ENCODE measurements at regions not wholly inside any gene's neighbourhood (a gene's known extent, or its start where the extent isn't known, plus 50 kb on each side); places are given as distances from the start of the nearest gene placed in this dataset.
"Not testable (repeated sequence)": the region's sequence is repeated elsewhere in the genome, so short reads cannot be mapped to it uniquely, and the experiment has no call there.

GRCh38 chr2:118613737-118614136, 233.7 kb downstream of the EN1 start:
- DNase-seq (ENCODE audit: low read depth in 2 of 2) = no peak

- no peak for DNase-seq (ENCODE audit: low read depth in 2 of 2)
These were observed 235.8 kb downstream of the EN1 start for GRCh38 chr2:118611691-118612090.

- no peak for DNase-seq (ENCODE audit: low read depth in 2 of 2)
These were observed 238.3 kb downstream of the EN1 start for GRCh38 chr2:118609138-118609537.

- DNase-seq (ENCODE audit: low read depth in 2 of 2) = no peak
These were observed 239.8 kb downstream of the EN1 start for GRCh38 chr2:118607641-118608040.

GRCh38 chr2:118604811-118605210, 242.6 kb downstream of the EN1 start:
- no peak for DNase-seq (ENCODE audit: low read depth in 2 of 2)

- DNase-seq (ENCODE audit: low read depth in 2 of 2) = no peak
These were observed 243.1 kb downstream of the EN1 start for GRCh38 chr2:118604371-118604770.

GRCh38 chr2:118599141-118599540, 248.3 kb downstream of the EN1 start:
- DNase-seq (ENCODE audit: low read depth in 2 of 2) = no peak

- no peak for DNase-seq (ENCODE audit: low read depth in 2 of 2)
These were observed 250.8 kb downstream of the EN1 start for GRCh38 chr2:118596620-118597019.

GRCh38 chr2:118593257-118593656, 254.2 kb downstream of the EN1 start:
- no peak for DNase-seq (ENCODE audit: low read depth in 2 of 2)

GRCh38 chr2:118591223-118591622, 256.2 kb downstream of the EN1 start:
- DNase-seq (ENCODE audit: low read depth in 2 of 2) = no peak

GRCh38 chr2:118589721-118590120, 257.7 kb downstream of the EN1 start:
- DNase-seq (ENCODE audit: low read depth in 2 of 2) = no peak

- no peak for DNase-seq (ENCODE audit: low read depth in 2 of 2)
These were observed 258.6 kb downstream of the EN1 start for GRCh38 chr2:118588850-118589249.

- no peak for DNase-seq (ENCODE audit: low read depth in 2 of 2)
These were observed 261.1 kb downstream of the EN1 start for GRCh38 chr2:118586312-118586711.

GRCh38 chr2:118584877-118585276, 262.6 kb downstream of the EN1 start:
- DNase-seq (ENCODE audit: low read depth in 2 of 2) = no peak

- DNase-seq (ENCODE audit: low read depth in 2 of 2) = no peak
These were observed 263.2 kb downstream of the EN1 start for GRCh38 chr2:118584062-118584749.

GRCh38 chr2:118582058-118582457, 265.4 kb downstream of the EN1 start:
- no peak for DNase-seq (ENCODE audit: low read depth in 2 of 2)

GRCh38 chr2:118580651-118581050, 266.8 kb downstream of the EN1 start:
- DNase-seq (ENCODE audit: low read depth in 2 of 2) = no peak

GRCh38 chr2:118580107-118580506, 267.3 kb downstream of the EN1 start:
- DNase-seq (ENCODE audit: low read depth in 2 of 2) = no peak

- no peak for DNase-seq (ENCODE audit: low read depth in 2 of 2)
These were observed 270.2 kb downstream of the EN1 start for GRCh38 chr2:118577202-118577601.

GRCh38 chr2:118576109-118576855, 271.2 kb downstream of the EN1 start:
- no peak for DNase-seq (ENCODE audit: low read depth in 2 of 2)

GRCh38 chr2:118572380-118572779, 275.1 kb downstream of the EN1 start:
- DNase-seq (ENCODE audit: low read depth in 2 of 2) = not testable (repeated sequence)

GRCh38 chr2:118569876-118570535, 277.4 kb downstream of the EN1 start:
- DNase-seq (ENCODE audit: low read depth in 2 of 2) = no peak

- no peak for DNase-seq (ENCODE audit: low read depth in 2 of 2)
These were observed 278.7 kb downstream of the EN1 start for GRCh38 chr2:118568700-118569099.
